Activated CD4-positive, alpha-beta memory T cell treated with anti-CD3 and anti-CD28 coated beads, Interleukin-2, amount 10 ng/mL, durations not matched to agents 7 days and 5 days (primary cell): ENCODE measurements at regions not wholly inside any gene's neighbourhood (a gene's known extent, or its start where the extent isn't known, plus 50 kb on each side); places are given as distances from the start of the nearest gene placed in this dataset.

Source experiments
- CTCF ChIA-PET: fragments of 350-600 bp; sonication (Branson Sonifier 250); formaldehyde crosslinking; loops from one replicate; lab custom pipeline; 2021; ENCODE audit warnings: antibody characterized with exemption, inconsistent platforms; lab: Charles Lee
- POLR2A ChIA-PET: fragments of 350-600 bp; sonication (Branson Sonifier 250); formaldehyde crosslinking; loops from one replicate; lab custom pipeline; 2021; ENCODE audit warnings: antibody characterized with exemption; lab: Charles Lee
- DNase-seq: peaks from one replicate; pipeline ENCODE4 v3.0.0-alpha.2; 2020
- H3K27ac Mint-ChIP-seq: one replicate; pipeline ENCODE4 v1.8.0; 2021; ENCODE audit warnings: mild to moderate bottlenecking, mixed read lengths
- H3K27me3 Mint-ChIP-seq: one replicate; pipeline ENCODE4 v1.8.0; 2021; ENCODE audit warnings: mixed read lengths
- H3K36me3 Mint-ChIP-seq: one replicate; pipeline ENCODE4 v1.8.0; 2021; ENCODE audit warnings: low read depth, mixed read lengths
- H3K4me1 Mint-ChIP-seq: one replicate; pipeline ENCODE4 v1.8.0; 2021; ENCODE audit warnings: mixed read lengths
- H3K4me3 Mint-ChIP-seq: one replicate; pipeline ENCODE4 v1.8.0; 2021; ENCODE audit warnings: mild to moderate bottlenecking, mixed read lengths
- H3K9me3 Mint-ChIP-seq: one replicate; pipeline ENCODE4 v1.8.0; 2021; ENCODE audit warnings: mixed read lengths

DNA sequence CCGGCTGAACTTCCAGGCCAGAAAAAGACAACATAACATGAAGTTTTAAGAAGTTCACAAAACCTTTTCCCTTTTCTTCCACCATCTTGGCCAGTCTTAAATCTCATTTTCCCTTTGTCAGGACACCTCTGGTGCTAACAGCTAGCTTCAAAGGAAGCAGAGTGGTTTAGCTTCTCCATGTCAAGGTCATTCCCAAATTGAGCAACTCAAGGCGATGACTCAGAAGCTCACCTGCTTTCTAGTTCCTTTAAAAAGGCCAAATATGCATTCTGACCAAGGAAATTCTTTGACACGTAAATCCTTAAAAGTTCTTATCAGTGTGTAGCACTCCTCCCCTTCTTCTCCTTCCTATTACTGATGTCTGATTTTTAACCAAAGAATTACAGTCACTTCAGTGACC is 69.6 kb upstream of the VGLL2 start:
- H3K4me3 Mint-ChIP-seq: no peak overlapping the region
- H3K27me3 Mint-ChIP-seq: no peaks in the 10 kb centered on the region
- H3K36me3 Mint-ChIP-seq: no peaks in the 10 kb centered on the region
- H3K27ac Mint-ChIP-seq: no peak overlapping the region
- no peak for DNase-seq
- H3K4me1 Mint-ChIP-seq: no peaks in the 10 kb centered on the region
- no peaks in the 10 kb centered on the region for H3K9me3 Mint-ChIP-seq
- ChIA-PET POLR2A (no interaction called here), CTCF (no interaction called here)

DNA sequence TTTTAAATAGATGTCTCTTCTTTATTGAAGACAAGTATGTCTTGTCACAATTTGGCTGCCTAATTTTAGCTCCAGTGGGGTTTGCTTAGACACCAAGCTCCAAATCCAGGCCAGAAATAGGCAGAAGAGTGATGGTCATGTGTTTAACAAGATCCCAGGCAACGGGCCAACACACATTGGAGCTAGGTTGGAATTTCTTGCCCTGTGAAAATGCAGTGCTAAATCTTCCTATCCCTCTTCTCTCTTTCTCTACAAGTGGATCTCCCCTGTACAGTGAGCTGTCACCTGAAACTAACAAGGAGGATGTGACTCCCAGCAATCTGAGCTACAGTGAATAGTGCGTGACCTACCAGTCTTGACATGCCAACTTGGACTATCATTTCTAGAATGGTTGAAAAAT is 65.3 kb upstream of the VGLL2 start:
- Mint-ChIP-seq H3K9me3 (no peaks in the 10 kb centered on the region), H3K36me3 (no peaks in the 10 kb centered on the region), H3K4me1 (no peaks in the 10 kb centered on the region), H3K4me3 (no peak overlapping the region), H3K27me3 (no peaks in the 10 kb centered on the region), H3K27ac (no peak overlapping the region)
- ChIA-PET POLR2A (no interaction called here), CTCF (no interaction called here)
- DNase-seq: no peak

DNA sequence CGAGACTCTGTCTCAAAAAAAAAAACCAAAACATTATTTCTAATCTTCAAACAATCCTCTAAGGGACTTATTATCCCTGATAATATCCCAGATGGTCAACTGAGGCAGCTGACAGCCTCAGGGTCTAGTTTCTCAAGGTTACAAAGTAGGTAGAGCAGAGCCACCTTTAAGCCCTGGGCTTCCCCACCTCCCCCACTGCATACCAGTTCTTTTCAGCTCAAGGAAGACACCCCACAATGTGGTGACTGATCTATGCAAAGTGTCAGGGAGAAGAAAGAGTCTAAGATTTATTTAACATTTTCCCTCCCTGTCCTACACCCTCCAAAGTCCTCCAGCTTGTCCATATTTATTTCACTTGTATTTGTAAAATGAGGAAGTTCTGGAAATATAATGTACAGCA is 60.5 kb upstream of the VGLL2 start:
- Mint-ChIP-seq H3K36me3 (no peaks in the 10 kb centered on the region), H3K27ac (no peak overlapping the region), H3K4me3 (no peak overlapping the region), H3K4me1 (no peaks in the 10 kb centered on the region), H3K9me3 (no peaks in the 10 kb centered on the region), H3K27me3 (no peaks in the 10 kb centered on the region)
- DNase-seq: no peak
- CTCF ChIA-PET: no interaction called here
- POLR2A ChIA-PET: no interaction called here

DNA sequence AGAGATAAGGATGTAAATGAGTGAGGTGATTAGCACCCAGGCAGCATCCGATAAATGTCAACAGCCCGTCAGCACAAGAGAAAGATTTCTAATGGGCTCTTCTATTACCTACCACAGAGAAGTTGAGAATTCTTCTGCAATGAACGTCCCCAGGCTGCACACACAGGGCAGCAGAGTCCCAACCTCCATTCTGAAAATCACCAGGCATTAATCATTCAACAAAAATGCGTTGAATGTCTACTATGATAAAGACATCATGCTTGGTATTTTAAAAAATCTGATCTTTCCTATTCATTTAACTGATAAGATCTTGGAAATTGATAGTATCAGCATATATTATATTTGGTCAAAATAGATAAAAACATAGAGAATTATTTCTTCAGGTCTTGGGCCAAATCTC is 59.5 kb upstream of the VGLL2 start:
- Mint-ChIP-seq H3K27me3 (no peaks in the 10 kb centered on the region), H3K4me3 (no peak overlapping the region), H3K27ac (no peak overlapping the region), H3K9me3 (no peaks in the 10 kb centered on the region), H3K36me3 (no peaks in the 10 kb centered on the region), H3K4me1 (no peaks in the 10 kb centered on the region)
- ChIA-PET CTCF (no interaction called here), POLR2A (no interaction called here)
- DNase-seq: no peak

DNA sequence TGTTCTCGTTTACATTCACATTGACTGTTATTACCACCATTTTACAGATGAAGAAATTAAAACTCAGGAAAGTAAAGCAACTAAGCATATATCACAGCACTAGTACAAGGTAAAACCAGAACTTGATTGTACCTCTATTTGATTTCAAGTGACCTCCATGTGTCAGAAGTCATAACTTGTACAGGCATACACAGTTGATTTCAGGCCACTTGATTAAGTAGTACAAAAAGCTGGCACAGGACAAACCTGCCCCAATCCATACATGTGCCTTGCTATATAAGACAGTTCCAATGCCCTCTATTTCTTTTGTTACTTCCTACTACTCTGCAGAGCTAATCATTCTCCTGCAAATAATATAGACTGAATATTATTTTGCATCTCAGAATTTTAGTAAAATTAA is 58.8 kb upstream of the VGLL2 start:
- Mint-ChIP-seq H3K27ac (no peak overlapping the region), H3K4me3 (no peak overlapping the region), H3K36me3 (no peaks in the 10 kb centered on the region), H3K4me1 (no peaks in the 10 kb centered on the region), H3K27me3 (no peaks in the 10 kb centered on the region), H3K9me3 (no peaks in the 10 kb centered on the region)
- no peak for DNase-seq
- ChIA-PET POLR2A (no interaction called here), CTCF (no interaction called here)

GRCh38 chr6:117206944-117207687 is 58.2 kb upstream of the VGLL2 start:
- no peak for DNase-seq
- H3K27ac Mint-ChIP-seq: no peak overlapping the region
- no peaks in the 10 kb centered on the region for H3K27me3 Mint-ChIP-seq
- ChIA-PET POLR2A (no interaction called here), CTCF (no interaction called here)
- H3K4me3 Mint-ChIP-seq: no peak overlapping the region
- H3K9me3 Mint-ChIP-seq: no peaks in the 10 kb centered on the region
- H3K36me3 Mint-ChIP-seq: no peaks in the 10 kb centered on the region
- H3K4me1 Mint-ChIP-seq: no peaks in the 10 kb centered on the region

GRCh38 chr6:117210279-117210678 is 55.1 kb upstream of the VGLL2 start:
- no peak overlapping the region for H3K4me3 Mint-ChIP-seq
- ChIA-PET POLR2A (no interaction called here), CTCF (no interaction called here)
- no peak for DNase-seq
- H3K9me3 Mint-ChIP-seq: no peaks in the 10 kb centered on the region
- no peaks in the 10 kb centered on the region for H3K27me3 Mint-ChIP-seq
- no peaks in the 10 kb centered on the region for H3K36me3 Mint-ChIP-seq
- no peaks in the 10 kb centered on the region for H3K4me1 Mint-ChIP-seq
- H3K27ac Mint-ChIP-seq: no peak overlapping the region

DNA sequence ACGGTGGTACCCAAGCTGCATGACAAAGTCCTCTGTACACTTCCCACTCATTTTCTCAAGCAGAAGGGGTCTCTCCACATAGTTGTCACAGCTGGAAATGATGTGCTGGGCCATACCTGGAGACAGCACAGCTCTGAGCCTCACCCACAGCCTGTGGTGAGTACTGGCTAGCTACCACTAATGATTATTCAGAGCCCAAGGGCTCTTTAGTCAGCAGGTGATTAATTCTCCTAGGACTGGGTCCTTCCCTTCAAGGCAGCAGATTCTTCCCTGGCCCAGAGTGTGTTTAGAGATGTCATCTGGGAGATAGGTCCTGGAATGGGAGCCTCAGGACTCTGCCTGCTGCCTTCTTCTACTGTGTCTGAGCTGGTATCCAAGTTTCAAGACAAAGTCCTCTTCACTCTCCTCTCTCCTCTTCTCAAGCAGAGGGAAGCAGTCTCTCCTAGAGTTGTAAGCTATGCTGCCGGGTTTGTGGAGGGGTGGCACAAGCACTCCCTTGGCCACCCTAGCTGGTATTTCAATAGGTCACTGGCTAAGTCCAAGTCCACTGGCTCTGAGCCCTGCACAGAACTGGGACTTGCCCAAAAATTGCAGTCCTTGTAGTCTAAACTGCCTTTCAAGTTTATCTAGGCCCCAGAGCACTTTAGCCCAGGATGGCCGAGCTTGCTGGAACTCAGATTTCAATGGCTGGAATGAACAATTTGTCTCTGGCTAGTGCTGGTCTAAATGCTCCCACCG is 49.8 kb upstream of the VGLL2 start:
- ChIA-PET POLR2A (no interaction called here), CTCF (no interaction called here)
- H3K9me3 Mint-ChIP-seq: no peaks in the 10 kb centered on the region
- no peak for DNase-seq
- no peaks in the 10 kb centered on the region for H3K27me3 Mint-ChIP-seq
- H3K4me1 Mint-ChIP-seq: no peaks in the 10 kb centered on the region
- no peak overlapping the region for H3K27ac Mint-ChIP-seq
- H3K4me3 Mint-ChIP-seq: no peak overlapping the region
- H3K36me3 Mint-ChIP-seq: no peaks in the 10 kb centered on the region
